ENCODE measurements at regions not wholly inside any gene's neighbourhood (a gene's known extent, or its start where the extent isn't known, plus 50 kb on each side); places are given as distances from the start of the nearest gene placed in this dataset.

- no peak for TF ChIP-seq CTCF (IDR thresholded peaks at IDR 0.05)
- no peak for TF ChIP-seq POLR2A (IDR thresholded peaks at IDR 0.05)
- no peak for TF ChIP-seq POLR2AphosphoS5 (IDR thresholded peaks at IDR 0.05)
Measured at GRCh38 chrX:850471-850916, 219.9 kb downstream of the SHOX start.

Measured in gastroesophageal sphincter (tissue), 3 donors.